Skeletal muscle satellite cell (primary cell): ENCODE measurements at regions not wholly inside any gene's neighbourhood (a gene's known extent, or its start where the extent isn't known, plus 50 kb on each side); places are given as distances from the start of the nearest gene placed in this dataset.

Experiments
- H3K27me3 ChIP-seq: 2 replicates; pipeline ENCODE4 v1.7.0; 2013; ENCODE audit warnings: low read length; ENCODE audit not compliant: control insufficient read depth, insufficient read depth
- H3K36me3 ChIP-seq: 2 replicates; pipeline ENCODE4 v1.7.0; 2013; ENCODE audit warnings: mild to moderate bottlenecking, control low read depth, low read length; ENCODE audit not compliant: insufficient read depth
- H3K4me1 ChIP-seq: 2 replicates; pipeline ENCODE4 v1.7.0; 2013; ENCODE audit warnings: low read length; ENCODE audit not compliant: control insufficient read depth, insufficient read depth
- H3K4me2 ChIP-seq: 2 replicates; pipeline ENCODE4 v1.7.0; 2013; ENCODE audit warnings: mild to moderate bottlenecking, low read length
- H3K4me3 ChIP-seq: 2 replicates; pipeline ENCODE4 v1.7.0; 2013; ENCODE audit warnings: low read length
- H3K9ac ChIP-seq: 2 replicates; pipeline ENCODE4 v1.7.0; 2013; ENCODE audit warnings: mild to moderate bottlenecking, low read depth, low read length, moderate library complexity
- H3K9me3 ChIP-seq: replicated peaks from 2 replicates; pipeline ENCODE4 v1.7.0; 2013; ENCODE audit warnings: mild to moderate bottlenecking, control low read depth, low read length

DNA sequence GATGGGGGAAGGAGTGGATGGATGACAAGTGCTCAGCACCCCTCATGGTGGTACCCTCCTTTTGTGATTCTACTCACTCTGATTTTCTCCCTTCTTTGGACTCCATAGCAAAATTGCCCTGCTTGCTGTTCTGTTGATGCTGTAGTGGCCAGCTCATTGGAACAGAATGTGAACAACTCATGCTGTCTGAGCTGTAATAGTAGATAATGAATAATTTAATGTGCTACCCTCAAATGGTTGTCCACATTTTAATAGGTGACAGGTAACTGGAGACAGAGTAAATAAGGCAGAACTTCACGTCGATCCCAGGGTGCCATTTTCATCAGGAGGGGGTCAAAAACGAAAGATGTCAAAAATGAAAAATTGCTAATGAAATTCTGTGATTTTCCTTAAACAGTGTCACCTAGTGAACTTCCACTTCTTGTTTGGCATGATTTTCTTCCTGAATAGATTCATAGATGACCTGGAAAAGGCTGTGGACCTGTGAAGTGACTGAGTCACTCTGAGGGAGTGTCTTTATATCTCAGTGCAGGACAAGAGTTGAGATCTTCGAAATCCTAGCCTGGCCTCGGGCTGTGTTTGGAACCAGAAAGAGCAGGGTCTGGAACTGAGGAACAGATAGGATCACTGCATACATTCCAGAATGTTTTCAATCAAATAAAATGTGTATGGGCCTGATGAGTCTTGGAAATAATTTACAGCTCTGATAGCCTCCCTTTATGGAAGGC is 270.2 kb downstream of the PSAT1 start:
- Histone ChIP-seq H3K4me3 (peak overlapping the region; percentile 14), H3K9me3 (no peaks in the 10 kb centered on the region), H3K27me3 (no peaks in the 10 kb centered on the region), H3K4me1 (peaks cover 28% of the 10 kb centered on the region), H3K9ac (peak overlapping the region; percentile 53), H3K36me3 (no peaks in the 10 kb centered on the region), H3K4me2 (peak overlapping the region; percentile 32)

DNA sequence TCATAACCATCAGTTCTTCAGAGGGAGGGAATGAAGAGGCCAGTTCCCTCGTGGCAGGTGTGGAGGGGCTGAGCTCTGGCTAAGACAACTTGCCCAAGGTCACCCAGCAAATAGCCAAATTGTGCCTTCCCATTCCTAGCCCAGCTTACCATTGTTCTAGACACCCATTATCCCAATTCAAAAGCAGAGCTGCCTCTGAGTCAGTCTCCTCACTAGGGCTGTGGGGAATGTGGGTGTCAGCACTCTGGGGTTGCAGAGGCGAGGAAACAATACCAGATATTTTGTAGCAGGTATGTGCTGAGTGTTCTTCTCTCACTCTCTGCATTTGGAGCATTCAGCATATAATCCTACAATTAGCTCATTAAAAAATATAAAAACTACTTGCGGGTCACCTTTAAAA is 270.8 kb downstream of the PSAT1 start:
- no peaks in the 10 kb centered on the region for H3K36me3 ChIP-seq

DNA sequence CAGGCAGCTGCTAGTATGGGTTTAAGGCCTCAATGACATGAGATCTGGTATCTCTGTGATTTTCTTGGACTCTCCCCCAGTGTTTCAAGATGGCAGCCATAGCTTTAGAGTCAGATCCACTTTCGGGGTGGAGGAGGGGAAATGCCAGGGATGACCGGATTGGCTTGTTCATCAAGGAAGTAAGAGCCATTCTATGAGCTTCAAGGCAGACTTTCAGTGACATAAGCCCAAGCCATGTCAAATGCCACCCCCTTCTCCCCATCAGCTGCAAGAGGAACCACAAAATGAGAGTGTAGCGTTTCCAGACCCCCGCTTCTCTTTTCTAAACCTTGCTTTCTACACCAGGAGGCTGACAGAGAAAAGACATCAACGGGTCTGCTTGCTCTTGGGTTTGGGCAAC is 271.8 kb downstream of the PSAT1 start:
- H3K27me3 ChIP-seq: no peaks in the 10 kb centered on the region
- H3K4me2 ChIP-seq: no peak overlapping the region
- H3K36me3 ChIP-seq: no peaks in the 10 kb centered on the region
- H3K9me3 ChIP-seq: no peaks in the 10 kb centered on the region
- H3K9ac ChIP-seq: no peak overlapping the region
- H3K4me3 ChIP-seq: no peak overlapping the region
- H3K4me1 ChIP-seq: peaks cover 28% of the 10 kb centered on the region

More for the DNA sequence above, 270.8 kb downstream of the PSAT1 start:
- peak overlapping the region; percentile 18 for H3K4me2 ChIP-seq
- H3K9me3 ChIP-seq: no peaks in the 10 kb centered on the region
- peak overlapping the region; percentile 53 for H3K9ac ChIP-seq
- no peaks in the 10 kb centered on the region for H3K27me3 ChIP-seq
- peaks cover 28% of the 10 kb centered on the region for H3K4me1 ChIP-seq
- H3K4me3 ChIP-seq: no peak overlapping the region

DNA sequence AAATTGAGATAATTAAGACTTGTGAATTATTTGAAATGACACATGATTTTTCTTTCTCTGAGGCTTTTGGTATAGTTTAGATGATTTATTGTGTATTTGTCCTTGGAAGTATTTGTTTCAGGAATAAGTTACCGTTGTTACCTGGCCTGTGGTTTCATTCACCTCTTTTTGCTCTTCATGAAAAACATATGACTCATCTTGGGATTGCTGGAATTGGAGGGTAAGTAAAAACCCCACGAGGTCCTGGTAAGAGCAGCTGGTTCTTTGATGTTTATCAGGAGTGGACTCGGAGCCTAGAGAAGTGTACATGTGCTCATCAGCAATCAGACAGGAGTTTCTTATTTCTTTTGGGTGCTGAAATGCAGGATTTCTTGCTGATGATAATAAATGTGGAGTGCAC is 275.3 kb downstream of the PSAT1 start:
- Histone ChIP-seq H3K4me1 (peaks cover 22% of the 10 kb centered on the region), H3K36me3 (no peaks in the 10 kb centered on the region), H3K27me3 (no peaks in the 10 kb centered on the region), H3K4me3 (no peak overlapping the region), H3K4me2 (no peak overlapping the region), H3K9me3 (no peaks in the 10 kb centered on the region), H3K9ac (no peak overlapping the region)

DNA sequence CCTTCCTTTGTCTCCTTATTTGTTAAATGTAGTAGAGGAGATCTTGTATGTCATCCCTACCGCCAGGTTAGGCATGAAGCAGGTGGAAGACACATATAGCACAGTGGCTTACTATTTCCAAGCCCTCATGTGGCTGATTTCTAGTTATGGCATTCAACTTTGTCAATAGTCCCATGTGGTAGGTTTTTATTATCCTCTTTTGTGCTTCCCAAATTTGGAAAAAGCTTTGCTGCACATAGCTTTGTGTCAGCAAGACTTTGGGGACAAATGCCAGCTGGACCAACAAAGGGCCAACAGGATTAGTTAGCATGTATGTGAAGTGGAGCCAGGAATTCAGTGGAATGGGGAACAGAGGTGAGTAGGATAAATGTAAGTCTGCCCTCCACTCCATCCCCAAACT is 276.3 kb downstream of the PSAT1 start:
- no peaks in the 10 kb centered on the region for H3K9me3 ChIP-seq
- no peaks in the 10 kb centered on the region for H3K27me3 ChIP-seq
- no peak overlapping the region for H3K9ac ChIP-seq
- H3K36me3 ChIP-seq: no peaks in the 10 kb centered on the region
- H3K4me1 ChIP-seq: peaks cover 13% of the 10 kb centered on the region
- no peak overlapping the region for H3K4me2 ChIP-seq
- no peak overlapping the region for H3K4me3 ChIP-seq

DNA sequence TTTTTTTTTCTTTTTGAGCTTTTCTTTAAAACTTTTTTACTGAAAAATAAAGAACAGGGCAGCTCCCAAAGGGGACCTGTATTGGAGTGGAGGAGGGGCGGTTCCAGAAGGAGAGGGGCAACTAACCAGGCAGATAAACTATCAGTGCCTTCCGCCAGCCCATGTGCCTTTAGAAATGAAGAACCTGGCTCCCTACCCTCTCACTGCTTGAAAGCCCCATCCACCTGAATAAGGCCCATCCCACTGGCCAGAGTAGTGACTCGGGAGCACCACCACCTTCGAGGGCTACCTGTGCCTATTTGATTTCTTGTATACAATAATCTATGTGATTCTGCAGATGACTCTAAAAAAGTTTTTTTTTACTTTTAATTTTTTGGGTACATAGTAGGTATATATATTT is 276.7 kb downstream of the PSAT1 start:
- Histone ChIP-seq H3K4me2 (no peak overlapping the region), H3K9me3 (no peaks in the 10 kb centered on the region), H3K27me3 (no peaks in the 10 kb centered on the region), H3K36me3 (no peaks in the 10 kb centered on the region), H3K4me3 (no peak overlapping the region), H3K9ac (no peak overlapping the region), H3K4me1 (peaks cover 13% of the 10 kb centered on the region)

DNA sequence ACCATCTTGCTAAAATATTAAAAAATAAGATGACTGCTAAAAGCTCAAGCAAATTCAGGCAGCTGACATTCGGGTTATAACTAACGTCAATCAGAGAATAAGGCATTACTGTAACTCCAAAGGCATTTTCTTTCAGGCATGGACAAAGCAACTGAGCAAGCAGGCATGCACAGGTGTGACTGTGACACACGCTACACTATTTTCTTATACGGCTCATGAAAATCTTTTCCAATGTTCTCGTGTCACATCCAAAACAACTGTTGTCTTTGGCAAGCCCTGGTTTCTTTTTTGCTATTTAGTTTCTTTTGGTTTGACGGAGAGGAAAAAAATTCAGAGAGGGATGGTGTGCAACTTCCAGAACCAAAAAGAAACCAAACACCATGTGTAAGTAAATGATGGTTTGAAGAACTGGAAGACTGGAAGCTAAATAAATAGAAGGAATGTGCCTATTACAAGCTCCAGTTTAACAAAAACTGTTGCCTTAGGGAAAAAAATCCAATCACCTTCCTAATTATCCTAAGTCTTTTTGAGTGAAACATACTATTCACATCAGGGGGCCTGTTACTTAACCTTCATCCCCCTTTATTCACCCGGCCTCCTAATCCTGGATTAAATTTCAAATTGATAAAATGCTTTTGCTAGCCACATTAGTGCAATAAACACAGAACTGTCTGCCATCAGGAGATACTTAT is 277.6 kb downstream of the PSAT1 start:
- peak overlapping the region; percentile 0 for H3K4me3 ChIP-seq
- H3K4me1 ChIP-seq: peaks cover 13% of the 10 kb centered on the region
- H3K27me3 ChIP-seq: no peaks in the 10 kb centered on the region
- peak overlapping the region; percentile 16 for H3K4me2 ChIP-seq
- H3K9ac ChIP-seq: peak overlapping the region; percentile 7
- no peaks in the 10 kb centered on the region for H3K9me3 ChIP-seq
- H3K36me3 ChIP-seq: no peaks in the 10 kb centered on the region

DNA sequence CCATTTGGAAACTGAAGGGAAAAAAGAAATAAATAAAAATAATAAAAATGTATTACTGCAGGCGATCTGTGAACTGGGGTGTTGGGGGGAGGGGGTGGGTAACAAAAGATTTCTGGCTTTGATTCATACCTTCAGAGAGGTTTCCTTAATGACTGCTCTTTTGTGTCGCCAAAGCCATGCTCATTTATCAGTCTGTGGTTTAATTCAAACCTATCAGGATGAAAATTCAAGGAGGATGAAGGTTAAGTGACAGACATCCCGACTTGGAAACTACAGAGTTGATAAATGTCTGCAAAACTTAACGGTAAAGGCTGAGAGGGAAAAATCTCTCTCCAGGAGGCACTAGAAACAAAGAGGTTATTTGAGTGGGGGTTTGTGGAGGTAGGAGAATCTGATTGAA is 278.2 kb downstream of the PSAT1 start:
- Histone ChIP-seq H3K9me3 (no peaks in the 10 kb centered on the region), H3K4me3 (no peak overlapping the region), H3K4me2 (peak overlapping the region; percentile 16), H3K4me1 (peaks cover 13% of the 10 kb centered on the region), H3K9ac (peak overlapping the region; percentile 7), H3K36me3 (no peaks in the 10 kb centered on the region), H3K27me3 (no peaks in the 10 kb centered on the region)

DNA sequence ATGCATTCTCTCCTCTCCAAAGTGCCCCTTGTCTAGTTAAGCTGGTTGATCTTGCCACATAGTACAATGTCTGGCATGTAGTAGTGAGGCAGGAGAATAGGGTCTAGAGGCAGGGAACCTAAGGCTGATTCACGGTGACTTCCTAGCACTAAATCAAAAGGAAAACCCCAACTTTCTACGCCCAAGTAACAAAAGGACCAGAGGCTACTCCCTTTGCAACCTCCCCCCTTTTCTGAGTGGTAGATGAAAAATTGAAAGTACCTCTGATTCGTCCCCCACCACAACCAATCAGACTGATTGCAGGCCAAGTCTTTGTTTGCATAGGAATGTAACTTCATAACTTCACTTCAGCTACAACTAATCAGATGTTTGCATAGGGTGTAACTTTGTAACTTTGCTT is 278.8 kb downstream of the PSAT1 start:
- Histone ChIP-seq H3K9me3 (no peaks in the 10 kb centered on the region), H3K4me1 (peaks cover 13% of the 10 kb centered on the region), H3K9ac (no peak overlapping the region), H3K4me2 (no peak overlapping the region), H3K4me3 (no peak overlapping the region), H3K27me3 (no peaks in the 10 kb centered on the region), H3K36me3 (no peaks in the 10 kb centered on the region)

DNA sequence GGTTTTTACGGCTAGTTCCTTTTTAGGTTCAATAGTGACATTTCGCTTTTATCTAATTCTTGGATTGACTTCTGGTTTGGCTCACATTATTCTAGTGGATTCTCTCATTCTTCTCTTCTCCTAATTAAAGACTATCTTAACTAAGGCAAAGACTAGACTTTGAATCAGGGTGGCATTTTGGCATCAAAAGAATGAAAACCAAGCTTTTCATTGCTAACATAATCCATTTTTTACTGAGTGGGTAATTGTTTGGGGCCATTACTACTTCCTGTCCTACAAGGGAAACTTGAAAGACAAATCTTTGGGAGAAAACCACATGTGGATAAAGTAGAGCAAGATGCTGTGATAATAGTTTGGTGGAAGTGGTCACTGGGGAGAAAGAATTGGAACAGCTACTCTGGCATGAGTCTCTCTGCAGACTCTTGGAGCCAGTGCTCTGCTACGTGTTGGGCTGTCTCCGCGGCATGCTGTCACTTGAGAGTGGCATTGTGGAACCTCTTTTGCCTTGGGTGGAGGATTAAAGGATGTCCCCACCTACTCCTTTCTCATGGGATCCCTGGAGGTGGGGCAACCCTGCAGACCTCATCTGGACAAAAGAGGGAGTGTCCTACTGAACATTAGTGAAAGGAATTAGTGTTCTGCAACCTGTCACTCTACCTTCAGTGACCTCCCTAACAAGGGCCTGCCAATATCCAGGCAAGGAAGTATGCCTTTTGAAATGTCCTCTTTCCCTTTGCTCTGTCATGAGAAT is 280.4 kb downstream of the PSAT1 start:
- no peak overlapping the region for H3K9ac ChIP-seq
- no peaks in the 10 kb centered on the region for H3K36me3 ChIP-seq
- H3K27me3 ChIP-seq: no peaks in the 10 kb centered on the region
- peaks cover 13% of the 10 kb centered on the region for H3K4me1 ChIP-seq
- no peaks in the 10 kb centered on the region for H3K9me3 ChIP-seq
- H3K4me2 ChIP-seq: no peak overlapping the region
- no peak overlapping the region for H3K4me3 ChIP-seq

DNA sequence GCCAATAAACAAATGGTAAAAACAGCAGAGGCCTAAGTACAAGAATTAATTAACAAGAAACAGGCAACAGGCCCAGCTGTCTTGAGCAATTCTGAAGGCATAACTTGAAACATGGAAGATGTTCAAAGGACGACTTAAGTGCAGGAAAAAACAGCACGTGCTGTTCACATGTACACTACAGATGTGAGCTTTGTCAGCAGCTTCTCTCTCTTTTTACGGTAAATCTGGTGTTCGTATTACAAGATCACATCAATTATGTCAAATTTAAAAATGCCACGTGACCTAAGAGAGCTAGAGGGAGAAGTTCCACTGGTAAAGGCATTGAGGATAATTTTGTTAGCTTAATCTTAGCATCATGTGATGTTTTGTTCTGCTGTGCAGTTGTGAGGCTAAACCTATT is 281.1 kb downstream of the PSAT1 start:
- H3K4me2 ChIP-seq: no peak overlapping the region
- H3K9me3 ChIP-seq: no peaks in the 10 kb centered on the region
- H3K36me3 ChIP-seq: no peaks in the 10 kb centered on the region
- H3K4me1 ChIP-seq: peaks cover 13% of the 10 kb centered on the region
- H3K4me3 ChIP-seq: no peak overlapping the region
- H3K9ac ChIP-seq: no peak overlapping the region
- H3K27me3 ChIP-seq: no peaks in the 10 kb centered on the region
